ENCODE measurements at regions not wholly inside any gene's neighbourhood (a gene's known extent, or its start where the extent isn't known, plus 50 kb on each side); places are given as distances from the start of the nearest gene placed in this dataset.

DNA sequence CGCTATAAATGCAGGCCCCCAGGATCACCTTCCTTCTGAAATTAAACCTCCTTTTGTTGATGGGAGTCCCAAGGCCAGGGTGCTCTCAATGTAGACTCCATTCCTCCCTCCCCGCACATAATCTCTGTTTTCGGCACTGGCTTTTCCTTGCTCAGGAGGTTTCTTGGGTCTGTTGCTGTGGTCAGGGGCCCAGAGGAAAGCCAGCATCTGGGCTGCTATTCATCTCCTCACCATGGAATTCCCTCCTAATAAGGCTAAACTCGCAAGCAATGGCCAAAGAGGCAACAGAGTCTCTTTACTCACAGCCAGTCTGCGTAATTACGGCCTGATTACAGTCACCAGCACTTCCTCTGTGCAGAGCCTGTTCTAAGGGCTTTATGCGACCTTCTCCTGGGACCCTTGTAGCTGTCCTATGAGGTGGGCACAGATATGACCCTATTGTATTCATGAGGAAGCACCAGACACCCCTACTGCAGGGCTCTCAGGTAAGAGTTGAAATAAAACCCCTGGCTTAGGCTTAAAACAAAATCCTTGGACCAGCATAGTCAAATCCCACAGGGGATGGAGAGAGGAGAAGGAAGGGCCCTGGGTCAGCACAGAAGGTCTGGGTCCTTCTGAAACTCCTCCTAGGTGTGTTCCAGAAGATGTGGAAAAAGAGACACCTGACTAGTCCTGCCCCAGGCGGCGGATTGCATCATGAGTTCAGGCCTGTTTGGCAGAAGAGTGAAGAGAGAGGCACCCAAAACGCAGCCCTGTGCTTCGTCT, 105.0 kb upstream of the SH3BP4 start:
- TF ChIP-seq, protein P1, sequence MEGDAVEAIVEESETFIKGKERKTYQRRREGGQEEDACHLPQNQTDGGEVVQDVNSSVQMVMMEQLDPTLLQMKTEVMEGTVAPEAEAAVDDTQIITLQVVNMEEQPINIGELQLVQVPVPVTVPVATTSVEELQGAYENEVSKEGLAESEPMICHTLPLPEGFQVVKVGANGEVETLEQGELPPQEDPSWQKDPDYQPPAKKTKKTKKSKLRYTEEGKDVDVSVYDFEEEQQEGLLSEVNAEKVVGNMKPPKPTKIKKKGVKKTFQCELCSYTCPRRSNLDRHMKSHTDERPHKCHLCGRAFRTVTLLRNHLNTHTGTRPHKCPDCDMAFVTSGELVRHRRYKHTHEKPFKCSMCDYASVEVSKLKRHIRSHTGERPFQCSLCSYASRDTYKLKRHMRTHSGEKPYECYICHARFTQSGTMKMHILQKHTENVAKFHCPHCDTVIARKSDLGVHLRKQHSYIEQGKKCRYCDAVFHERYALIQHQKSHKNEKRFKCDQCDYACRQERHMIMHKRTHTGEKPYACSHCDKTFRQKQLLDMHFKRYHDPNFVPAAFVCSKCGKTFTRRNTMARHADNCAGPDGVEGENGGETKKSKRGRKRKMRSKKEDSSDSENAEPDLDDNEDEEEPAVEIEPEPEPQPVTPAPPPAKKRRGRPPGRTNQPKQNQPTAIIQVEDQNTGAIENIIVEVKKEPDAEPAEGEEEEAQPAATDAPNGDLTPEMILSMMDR (conservative IDR thresholded peaks at IDR 0.05 in 1 of 2, IDR thresholded peaks at IDR 0.05 in 1 of 2; ENCODE audit: low read depth in 1 of 2, low read length in 2 of 2): no peak
- no peak for TF ChIP-seq EZH2 (IDR thresholded peaks at IDR 0.05; ENCODE audit: low read length, missing control alignments)
